Esophagus squamous epithelium (tissue), 4 donors: ENCODE measurements at regions not wholly inside any gene's neighbourhood (a gene's known extent, or its start where the extent isn't known, plus 50 kb on each side); places are given as distances from the start of the nearest gene placed in this dataset.

Source experiments
- POLR2A ChIP-seq, 4 donors: fragments of 450-650 bp; IDR thresholded peaks; one replicate each; pipeline ENCODE4 v1.6.1; 2017; ENCODE audit warnings: antibody characterized with exemption in 4 of 4, mild to moderate bottlenecking in 4 of 4, moderate library complexity in 3 of 4
- TF ChIP-seq, protein P1 (sequence below), 6 experiments: fragments of 450-650 bp in 4 of 6; fragments of 200-600 bp in 2 of 6; sonication (generic) in 2 of 6; IDR thresholded peaks; one replicate each; pipeline ENCODE4 v1.5.1; 2016 to 2019; ENCODE audit warnings: antibody characterized with exemption in 6 of 6, mild to moderate bottlenecking in 4 of 6, moderate library complexity in 4 of 6

DNA sequence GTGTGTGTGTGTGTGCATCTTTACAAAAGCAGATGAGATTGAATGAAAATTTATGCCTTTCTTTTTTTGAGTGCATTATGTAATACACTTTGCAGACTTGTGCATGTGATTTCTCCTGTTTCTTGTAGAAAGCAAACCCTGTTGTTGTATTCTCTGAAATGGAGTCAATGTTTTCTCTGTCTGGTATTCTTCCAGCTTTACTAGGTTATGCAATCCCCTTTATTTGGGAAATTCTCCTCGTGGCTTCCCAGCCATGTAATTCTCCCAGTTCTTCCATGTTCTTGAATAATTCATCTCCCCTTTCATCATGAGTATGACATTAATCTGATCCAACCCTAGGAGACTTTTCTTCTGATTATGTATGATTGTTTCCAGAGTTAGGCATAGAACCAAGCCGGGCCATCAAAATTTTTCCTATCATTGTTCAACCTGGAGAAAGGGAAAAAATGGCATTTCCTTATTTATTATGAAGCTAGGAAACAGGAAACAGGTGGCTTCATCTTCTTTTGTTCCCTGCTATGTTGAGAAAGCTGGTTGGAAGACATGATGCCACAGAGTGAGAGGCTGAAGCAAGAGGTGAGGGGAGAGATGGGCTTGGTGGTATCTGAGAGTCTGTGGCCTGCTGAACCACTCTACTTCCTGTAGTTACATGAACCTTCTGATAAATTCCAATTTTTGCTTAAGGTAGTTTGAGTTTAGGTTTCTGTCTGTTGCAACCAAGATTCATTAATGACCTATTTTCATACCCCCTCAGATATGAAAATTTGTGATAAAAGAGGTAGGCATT lies 68.8 kb downstream of the PRL start:
- TF ChIP-seq, protein P1, sequence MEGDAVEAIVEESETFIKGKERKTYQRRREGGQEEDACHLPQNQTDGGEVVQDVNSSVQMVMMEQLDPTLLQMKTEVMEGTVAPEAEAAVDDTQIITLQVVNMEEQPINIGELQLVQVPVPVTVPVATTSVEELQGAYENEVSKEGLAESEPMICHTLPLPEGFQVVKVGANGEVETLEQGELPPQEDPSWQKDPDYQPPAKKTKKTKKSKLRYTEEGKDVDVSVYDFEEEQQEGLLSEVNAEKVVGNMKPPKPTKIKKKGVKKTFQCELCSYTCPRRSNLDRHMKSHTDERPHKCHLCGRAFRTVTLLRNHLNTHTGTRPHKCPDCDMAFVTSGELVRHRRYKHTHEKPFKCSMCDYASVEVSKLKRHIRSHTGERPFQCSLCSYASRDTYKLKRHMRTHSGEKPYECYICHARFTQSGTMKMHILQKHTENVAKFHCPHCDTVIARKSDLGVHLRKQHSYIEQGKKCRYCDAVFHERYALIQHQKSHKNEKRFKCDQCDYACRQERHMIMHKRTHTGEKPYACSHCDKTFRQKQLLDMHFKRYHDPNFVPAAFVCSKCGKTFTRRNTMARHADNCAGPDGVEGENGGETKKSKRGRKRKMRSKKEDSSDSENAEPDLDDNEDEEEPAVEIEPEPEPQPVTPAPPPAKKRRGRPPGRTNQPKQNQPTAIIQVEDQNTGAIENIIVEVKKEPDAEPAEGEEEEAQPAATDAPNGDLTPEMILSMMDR (IDR thresholded peaks at IDR 0.05), result no peak
- no peak for TF ChIP-seq POLR2A (IDR thresholded peaks at IDR 0.05)
